GM23338 (cell line): ENCODE measurements at regions not wholly inside any gene's neighbourhood (a gene's known extent, or its start where the extent isn't known, plus 50 kb on each side); places are given as distances from the start of the nearest gene placed in this dataset.

Experiments
- EZH2phosphoT487 ChIP-seq: fragments of 200-600 bp; sonication (generic); IDR thresholded peaks from one replicate; pipeline ENCODE4 v1.8.1; 2018; ENCODE audit warnings: antibody characterized with exemption; ENCODE audit not compliant: unreplicated experiment
- JUNB ChIP-seq: IDR thresholded peaks from one replicate; pipeline ENCODE4 v1.6.1; 2016; ENCODE audit warnings: antibody characterized with exemption; ENCODE audit not compliant: unreplicated experiment
- TF ChIP-seq, protein P1 (sequence below), 2 experiments: fragments of 200-600 bp in 1 of 2; sonication (generic) in 1 of 2; conservative IDR thresholded peaks; 2 replicates each; pipeline versions ENCODE4 v1.5.1 to v1.6.1; 2016 to 2017; ENCODE audit warnings: antibody characterized with exemption in 2 of 2, low read depth in 2 of 2, mild to moderate bottlenecking in 2 of 2, moderate library complexity in 1 of 2

DNA sequence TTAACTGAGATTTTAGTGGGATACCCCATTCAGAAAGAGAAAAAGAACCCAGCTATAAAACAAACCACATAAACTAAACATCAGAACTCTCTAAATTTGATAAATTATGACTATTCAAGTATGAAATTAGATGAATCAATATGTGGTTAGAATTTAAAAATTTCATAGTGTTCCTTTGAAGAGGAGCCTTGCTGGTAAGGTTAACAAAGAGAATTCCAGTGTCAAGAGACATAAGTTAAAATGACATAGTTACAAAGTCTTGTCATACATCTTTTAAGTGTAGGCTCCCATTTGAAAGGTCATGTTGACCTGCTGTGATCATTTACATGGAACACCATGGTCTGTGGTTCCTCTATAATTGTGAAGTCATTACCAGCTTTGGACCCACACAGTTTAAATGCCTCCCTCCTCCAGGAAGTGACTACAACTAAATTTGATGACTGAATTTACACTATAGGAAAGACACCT, 231.6 kb upstream of the ETAA1 start:
- TF ChIP-seq, protein P1, sequence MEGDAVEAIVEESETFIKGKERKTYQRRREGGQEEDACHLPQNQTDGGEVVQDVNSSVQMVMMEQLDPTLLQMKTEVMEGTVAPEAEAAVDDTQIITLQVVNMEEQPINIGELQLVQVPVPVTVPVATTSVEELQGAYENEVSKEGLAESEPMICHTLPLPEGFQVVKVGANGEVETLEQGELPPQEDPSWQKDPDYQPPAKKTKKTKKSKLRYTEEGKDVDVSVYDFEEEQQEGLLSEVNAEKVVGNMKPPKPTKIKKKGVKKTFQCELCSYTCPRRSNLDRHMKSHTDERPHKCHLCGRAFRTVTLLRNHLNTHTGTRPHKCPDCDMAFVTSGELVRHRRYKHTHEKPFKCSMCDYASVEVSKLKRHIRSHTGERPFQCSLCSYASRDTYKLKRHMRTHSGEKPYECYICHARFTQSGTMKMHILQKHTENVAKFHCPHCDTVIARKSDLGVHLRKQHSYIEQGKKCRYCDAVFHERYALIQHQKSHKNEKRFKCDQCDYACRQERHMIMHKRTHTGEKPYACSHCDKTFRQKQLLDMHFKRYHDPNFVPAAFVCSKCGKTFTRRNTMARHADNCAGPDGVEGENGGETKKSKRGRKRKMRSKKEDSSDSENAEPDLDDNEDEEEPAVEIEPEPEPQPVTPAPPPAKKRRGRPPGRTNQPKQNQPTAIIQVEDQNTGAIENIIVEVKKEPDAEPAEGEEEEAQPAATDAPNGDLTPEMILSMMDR (conservative IDR thresholded peaks at IDR 0.05; ENCODE audit: low read depth in 2 of 2): no peak
- TF ChIP-seq EZH2phosphoT487 (no peak), JUNB (no peak)
